ENCODE measurements at regions not wholly inside any gene's neighbourhood (a gene's known extent, or its start where the extent isn't known, plus 50 kb on each side); places are given as distances from the start of the nearest gene placed in this dataset.

GRCh38 chr5:102068870-102069269 lies 227.2 kb downstream of the SLCO4C1 start:
- Histone ChIP-seq H3K36me3 (replicated peaks in 1 of 2; ENCODE audit: control insufficient read depth in 1 of 2, insufficient read depth in 2 of 2, low read length in 1 of 2) (no peaks in the 10 kb centered on the region), H3K27ac (ENCODE audit: low read depth in 2 of 2, low read length in 1 of 2) (no peak overlapping the region), H3K9me2 (no peaks in the 10 kb centered on the region), H4K20me1 (ENCODE audit: insufficient read depth) (no peaks in the 10 kb centered on the region), H3K4me3 (ENCODE audit: low read depth in 2 of 2, low read length in 1 of 2) (no peak overlapping the region), H2AFZ (ENCODE audit: low read depth) (no peak overlapping the region), H3K4me2 (no peak overlapping the region), H3F3A (replicated peaks; ENCODE audit: insufficient read depth) (no peaks in the 10 kb centered on the region), H3K9me3 (no peaks in the 10 kb centered on the region), H3K9ac (no peak overlapping the region), H3K79me2 (ENCODE audit: insufficient read depth) (no peaks in the 10 kb centered on the region), H3K4me1 (ENCODE audit: control insufficient read depth in 1 of 2, insufficient read depth in 2 of 2, low read depth in 1 of 2, low read length in 1 of 2) (no peaks in the 10 kb centered on the region), H3K27me3 (ENCODE audit: insufficient read depth) (no peaks in the 10 kb centered on the region)
- TF ChIP-seq NRF1 (IDR thresholded peaks at IDR 0.05; ENCODE audit: low read depth, low read length) (no peak), RCOR1 (IDR thresholded peaks at IDR 0.05; ENCODE audit: low read length) (no peak), GATA2 (CRISPR knock-in tag; IDR thresholded peaks at IDR 0.05) (no peak), TAF1 (IDR thresholded peaks at IDR 0.05; ENCODE audit: borderline replicate concordance, low read depth, low read length) (no peak), USF2 (IDR thresholded peaks at IDR 0.05; ENCODE audit: borderline replicate concordance, low read depth, low read length) (no peak), MEF2A (IDR thresholded peaks at IDR 0.05; ENCODE audit: borderline replicate concordance, low read depth) (no peak), SMC3 (IDR thresholded peaks at IDR 0.05; ENCODE audit: low read depth, low read length) (no peak), TCF12 (IDR thresholded peaks at IDR 0.05) (no peak), FOXM1 (IDR thresholded peaks at IDR 0.05; ENCODE audit: low read depth) (no peak), TEAD4 (IDR thresholded peaks at IDR 0.05; ENCODE audit: borderline replicate concordance, insufficient read depth) (no peak), MXI1 (IDR thresholded peaks at IDR 0.05; ENCODE audit: low read depth, low read length) (no peak), CHD2 (IDR thresholded peaks at IDR 0.05; ENCODE audit: low read length, partially characterized antibody) (no peak)
- POLR2A ChIA-PET = no interaction called here
- CTCF ChIA-PET = no interaction called here
- 18% methylated on average over 3 of the region's 3 CpGs for WGBS (ENCODE audit: low lambda C conversion rate)
- no peak for DNase-seq

DNA sequence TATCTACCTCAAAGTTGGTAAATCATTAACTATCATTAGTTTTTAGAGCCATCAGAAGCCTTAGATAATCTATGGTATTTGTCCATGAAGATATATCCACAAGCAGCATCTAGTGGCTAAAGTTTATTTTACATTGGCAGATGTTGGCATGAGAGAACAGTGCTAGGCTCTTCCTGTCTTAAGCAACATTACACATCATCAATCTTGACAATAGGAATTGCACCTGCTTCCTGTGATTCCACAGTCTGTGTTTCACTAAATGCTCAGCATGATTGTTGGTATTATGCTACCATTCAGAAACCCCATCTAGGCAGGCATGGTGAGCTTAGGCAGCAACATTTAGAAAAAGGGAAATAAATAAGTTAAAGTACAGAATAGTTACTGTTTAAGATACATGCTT lies 246.6 kb downstream of the SLCO4C1 start:
- no peaks in the 10 kb centered on the region for H3K79me2 ChIP-seq (ENCODE audit: insufficient read depth)
- TF ChIP-seq CTCF (IDR thresholded peaks at IDR 0.05) (no peak), MAX (IDR thresholded peaks at IDR 0.05; ENCODE audit: low read depth) (no peak), MXI1 (IDR thresholded peaks at IDR 0.05; ENCODE audit: low read depth, low read length) (no peak), NFIC (IDR thresholded peaks at IDR 0.05; ENCODE audit: borderline replicate concordance) (no peak), CHD2 (IDR thresholded peaks at IDR 0.05; ENCODE audit: low read length, partially characterized antibody) (no peak)
- TF ChIP-seq, protein P1, sequence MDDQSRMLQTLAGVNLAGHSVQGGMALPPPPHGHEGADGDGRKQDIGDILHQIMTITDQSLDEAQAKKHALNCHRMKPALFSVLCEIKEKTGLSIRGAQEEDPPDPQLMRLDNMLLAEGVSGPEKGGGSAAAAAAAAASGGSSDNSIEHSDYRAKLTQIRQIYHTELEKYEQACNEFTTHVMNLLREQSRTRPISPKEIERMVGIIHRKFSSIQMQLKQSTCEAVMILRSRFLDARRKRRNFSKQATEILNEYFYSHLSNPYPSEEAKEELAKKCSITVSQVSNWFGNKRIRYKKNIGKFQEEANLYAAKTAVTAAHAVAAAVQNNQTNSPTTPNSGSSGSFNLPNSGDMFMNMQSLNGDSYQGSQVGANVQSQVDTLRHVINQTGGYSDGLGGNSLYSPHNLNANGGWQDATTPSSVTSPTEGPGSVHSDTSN (IDR thresholded peaks at IDR 0.05) = no peak
- TF ChIP-seq, protein P2, sequence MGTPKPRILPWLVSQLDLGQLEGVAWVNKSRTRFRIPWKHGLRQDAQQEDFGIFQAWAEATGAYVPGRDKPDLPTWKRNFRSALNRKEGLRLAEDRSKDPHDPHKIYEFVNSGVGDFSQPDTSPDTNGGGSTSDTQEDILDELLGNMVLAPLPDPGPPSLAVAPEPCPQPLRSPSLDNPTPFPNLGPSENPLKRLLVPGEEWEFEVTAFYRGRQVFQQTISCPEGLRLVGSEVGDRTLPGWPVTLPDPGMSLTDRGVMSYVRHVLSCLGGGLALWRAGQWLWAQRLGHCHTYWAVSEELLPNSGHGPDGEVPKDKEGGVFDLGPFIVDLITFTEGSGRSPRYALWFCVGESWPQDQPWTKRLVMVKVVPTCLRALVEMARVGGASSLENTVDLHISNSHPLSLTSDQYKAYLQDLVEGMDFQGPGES (IDR thresholded peaks at IDR 0.05; ENCODE audit: low read depth, low read length) = no peak
- no peaks in the 10 kb centered on the region for H3F3A ChIP-seq (replicated peaks; ENCODE audit: insufficient read depth)
- H3K36me3 ChIP-seq (replicated peaks in 1 of 2; ENCODE audit: control insufficient read depth in 1 of 2, insufficient read depth in 2 of 2, low read length in 1 of 2) = no peaks in the 10 kb centered on the region
- H3K4me3 ChIP-seq (ENCODE audit: low read depth in 2 of 2, low read length in 1 of 2) = no peak overlapping the region
- H4K20me1 ChIP-seq (ENCODE audit: insufficient read depth) = no peaks in the 10 kb centered on the region
- H3K9ac ChIP-seq = no peak overlapping the region
- H3K4me1 ChIP-seq (ENCODE audit: control insufficient read depth in 1 of 2, insufficient read depth in 2 of 2, low read depth in 1 of 2, low read length in 1 of 2) = no peaks in the 10 kb centered on the region
- POLR2A ChIA-PET = no interaction called here
- no peak for DNase-seq
- no peak overlapping the region for H3K4me2 ChIP-seq
- no peaks in the 10 kb centered on the region for H3K9me3 ChIP-seq
- no peaks in the 10 kb centered on the region for H3K9me2 ChIP-seq
- no peak overlapping the region for H3K27ac ChIP-seq (ENCODE audit: low read depth in 2 of 2, low read length in 1 of 2)
- H2AFZ ChIP-seq (ENCODE audit: low read depth) = no peak overlapping the region
- H3K27me3 ChIP-seq (ENCODE audit: insufficient read depth) = no peaks in the 10 kb centered on the region
- CTCF ChIA-PET = no interaction called here

All from SK-N-SH (cell line).